B cell (primary cell): ENCODE measurements at regions not wholly inside any gene's neighbourhood (a gene's known extent, or its start where the extent isn't known, plus 50 kb on each side); places are given as distances from the start of the nearest gene placed in this dataset.

Experiments used
- ATAC-seq: fragments of 200-7000 bp; cut with Tn5 transposase; one replicate; pipeline ENCODE4 v1.10.0; 2021; ENCODE audit warnings: low read depth, mild to moderate bottlenecking, moderate number of reproducible peaks, moderate library complexity
- CTCF ChIA-PET: fragments of 350-600 bp; sonication (Branson Sonifier 250); formaldehyde crosslinking; loops from one replicate; lab custom pipeline; 2021; ENCODE audit warnings: antibody characterized with exemption, inconsistent platforms; lab: Charles Lee
- POLR2A ChIA-PET: fragments of 350-600 bp; sonication (Branson Sonifier 250); formaldehyde crosslinking; loops from one replicate; lab custom pipeline; 2021; ENCODE audit warnings: antibody characterized with exemption; lab: Charles Lee
- DNase-seq: peaks from one replicate; pipeline ENCODE4 v3.0.0; 2013
- H2AFZ ChIP-seq: 2 replicates; pipeline ENCODE4 v1.6.1; 2012; ENCODE audit warnings: mild to moderate bottlenecking, low read depth, low read length; ENCODE audit not compliant: insufficient read depth, poor library complexity, severe bottlenecking
- H3K27ac ChIP-seq, 2 donors: 1 replicate in 1 of 2; 2 replicates in 1 of 2; pipeline ENCODE4 v1.5.1; 2012 to 2013; ENCODE audit warnings: low read length in 2 of 2, mild to moderate bottlenecking in 2 of 2, moderate library complexity in 1 of 2
- H3K27me3 ChIP-seq, 4 experiments: fragments of 200-600 bp in 1 of 4; sonication (generic) in 1 of 4; replicated peaks in 1 of 4; 1 replicate in 2 of 4; 2 replicates in 2 of 4; pipeline versions ENCODE4 v1.6.1 to v1.7.0; 2013 to 2016; ENCODE audit warnings: low read length in 3 of 4, mild to moderate bottlenecking in 2 of 4, mixed read lengths in 1 of 4, moderate library complexity in 1 of 4; ENCODE audit not compliant: insufficient read depth in 4 of 4, control insufficient read depth in 3 of 4; ENCODE audit errors: control extremely low read depth in 1 of 4
- H3K36me3 ChIP-seq, 2 experiments: replicated peaks in 1 of 2; 1 replicate in 1 of 2; 2 replicates in 1 of 2; pipeline versions ENCODE4 v1.6.1 to v1.7.1; 2013; ENCODE audit warnings: low read length in 1 of 2; ENCODE audit not compliant: insufficient read depth in 2 of 2, control insufficient read depth in 1 of 2; ENCODE audit errors: control extremely low read depth in 1 of 2, extremely low read depth in 1 of 2
- H3K4me1 ChIP-seq, 2 donors: fragments of 200-600 bp in 1 of 2; sonication (generic) in 1 of 2; 1 replicate in 1 of 2; 2 replicates in 1 of 2; pipeline versions ENCODE4 v1.5.1 to v1.6.1; 2013 to 2017; ENCODE audit warnings: low read length in 2 of 2; ENCODE audit not compliant: control insufficient read depth in 2 of 2, insufficient read depth in 2 of 2
- H3K4me2 ChIP-seq: replicated peaks from 2 replicates; pipeline ENCODE3; 2012; ENCODE audit warnings: mild to moderate bottlenecking, low read depth, low read length; ENCODE audit not compliant: poor library complexity, severe bottlenecking
- H3K4me3 ChIP-seq, 5 experiments: fragments of 200-600 bp in 1 of 5; sonication (generic) in 1 of 5; 1 replicate in 3 of 5; 2 replicates in 2 of 5; pipeline versions ENCODE4 v1.5.1 to v1.7.0; 2011 to 2016; ENCODE audit warnings: low read length in 4 of 5, mild to moderate bottlenecking in 4 of 5, low read depth in 2 of 5, control low read depth in 1 of 5, moderate library complexity in 1 of 5; ENCODE audit not compliant: insufficient read depth in 1 of 5; ENCODE audit errors: control extremely low read depth in 1 of 5, extremely low read depth in 1 of 5
- H3K79me2 ChIP-seq: fragments of 200-600 bp; sonication (generic); one replicate; pipeline ENCODE4 v1.6.0; 2016; ENCODE audit warnings: low read length; ENCODE audit not compliant: control insufficient read depth, insufficient read depth
- H3K9ac ChIP-seq: fragments of 200-600 bp; sonication (generic); 2 replicates; pipeline ENCODE4 v1.6.1; 2017; ENCODE audit warnings: mild to moderate bottlenecking, low read length, moderate library complexity
- H3K9me3 ChIP-seq, 3 donors: one replicate each; pipeline versions ENCODE4 v1.6.1 to v1.7.1; 2013; ENCODE audit warnings: low read length in 2 of 3; ENCODE audit not compliant: control insufficient read depth in 2 of 3, insufficient read depth in 1 of 3; ENCODE audit errors: control extremely low read depth in 1 of 3
- H4K20me1 ChIP-seq: 2 replicates; pipeline ENCODE4 v1.6.0; 2012; ENCODE audit warnings: mild to moderate bottlenecking, low read length; ENCODE audit not compliant: insufficient read depth, control insufficient read depth, poor library complexity, severe bottlenecking
- H3K27ac Mint-ChIP-seq: one replicate; pipeline ENCODE4 v1.8.0; 2021; ENCODE audit warnings: mixed read lengths
- H3K27me3 Mint-ChIP-seq: one replicate; pipeline ENCODE4 v1.8.0; 2021; ENCODE audit warnings: mixed read lengths
- H3K4me1 Mint-ChIP-seq: one replicate; pipeline ENCODE4 v1.8.0; 2021; ENCODE audit warnings: mixed read lengths
- H3K4me3 Mint-ChIP-seq: one replicate; pipeline ENCODE4 v1.8.0; 2021; ENCODE audit warnings: mixed read lengths
- H3K9me3 Mint-ChIP-seq: one replicate; pipeline ENCODE4 v1.8.0; 2022; ENCODE audit warnings: mixed read lengths; ENCODE audit not compliant: insufficient read depth
- EZH2 ChIP-seq: IDR thresholded peaks from 2 replicates; pipeline ENCODE4 v1.6.1; 2012; ENCODE audit warnings: borderline replicate concordance, low read depth, mild to moderate bottlenecking, moderate library complexity, low read length; ENCODE audit not compliant: insufficient read depth, poor library complexity, severe bottlenecking
- WGBS: methylation state at CpG from one replicate; pipeline ENCODE4 v1.1.5; 2013; ENCODE audit warnings: missing lambda C conversion rate; ENCODE audit not compliant: insufficient coverage; 5-methylcytosine and 5-hydroxymethylcytosine counted together
- intact Hi-C: fragments of 100-400 bp; cut with micrococcal nuclease; formaldehyde crosslinking; loops from one replicate; pipeline ENCODE4 v1.10.0; 2022
- TF ChIP-seq, protein P1 (sequence below): fragments of 200-600 bp; IDR thresholded peaks from one replicate; pipeline ENCODE4 v1.8.0; 2022; ENCODE audit warnings: antibody characterized with exemption, mild to moderate bottlenecking

- ChIA-PET POLR2A (no interaction called here), CTCF (no interaction called here)
- H3K9me3 ChIP-seq = peaks cover 0 to 5% (median 0%) of the 10 kb centered on the region in 3 donors
- H4K20me1 ChIP-seq = no peaks in the 10 kb centered on the region
- Mint-ChIP-seq H3K4me1 (no peaks in the 10 kb centered on the region), H3K27ac (no peak overlapping the region), H3K27me3 (peaks cover 66% of the 10 kb centered on the region), H3K9me3 (no peaks in the 10 kb centered on the region), H3K4me3 (no peak overlapping the region)
- peaks cover 0 to 76% (median 10%) of the 10 kb centered on the region in 4 experiments for H3K27me3 ChIP-seq
- WGBS = no CpG with 5 or more reads among the region's 3 CpGs
- no peaks in the 10 kb centered on the region for H3K36me3 ChIP-seq
- no peaks in the 10 kb centered on the region for H3K4me1 ChIP-seq
- no peak overlapping the region for H3K9ac ChIP-seq
- H2AFZ ChIP-seq = no peak overlapping the region
- intact Hi-C loops = no loop called here
- H3K4me3 ChIP-seq = no peak overlapping the region
- no peak overlapping the region for H3K4me2 ChIP-seq
- TF ChIP-seq EZH2 = no peak
- TF ChIP-seq, protein P1, sequence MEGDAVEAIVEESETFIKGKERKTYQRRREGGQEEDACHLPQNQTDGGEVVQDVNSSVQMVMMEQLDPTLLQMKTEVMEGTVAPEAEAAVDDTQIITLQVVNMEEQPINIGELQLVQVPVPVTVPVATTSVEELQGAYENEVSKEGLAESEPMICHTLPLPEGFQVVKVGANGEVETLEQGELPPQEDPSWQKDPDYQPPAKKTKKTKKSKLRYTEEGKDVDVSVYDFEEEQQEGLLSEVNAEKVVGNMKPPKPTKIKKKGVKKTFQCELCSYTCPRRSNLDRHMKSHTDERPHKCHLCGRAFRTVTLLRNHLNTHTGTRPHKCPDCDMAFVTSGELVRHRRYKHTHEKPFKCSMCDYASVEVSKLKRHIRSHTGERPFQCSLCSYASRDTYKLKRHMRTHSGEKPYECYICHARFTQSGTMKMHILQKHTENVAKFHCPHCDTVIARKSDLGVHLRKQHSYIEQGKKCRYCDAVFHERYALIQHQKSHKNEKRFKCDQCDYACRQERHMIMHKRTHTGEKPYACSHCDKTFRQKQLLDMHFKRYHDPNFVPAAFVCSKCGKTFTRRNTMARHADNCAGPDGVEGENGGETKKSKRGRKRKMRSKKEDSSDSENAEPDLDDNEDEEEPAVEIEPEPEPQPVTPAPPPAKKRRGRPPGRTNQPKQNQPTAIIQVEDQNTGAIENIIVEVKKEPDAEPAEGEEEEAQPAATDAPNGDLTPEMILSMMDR = no peak
- no peak for DNase-seq
- no peaks in the 10 kb centered on the region for H3K79me2 ChIP-seq
- no peak for ATAC-seq
- H3K27ac ChIP-seq = no peak overlapping the region
Measured at GRCh38 chr2:8498994-8499393, 182.9 kb upstream of the ID2 start.

DNA sequence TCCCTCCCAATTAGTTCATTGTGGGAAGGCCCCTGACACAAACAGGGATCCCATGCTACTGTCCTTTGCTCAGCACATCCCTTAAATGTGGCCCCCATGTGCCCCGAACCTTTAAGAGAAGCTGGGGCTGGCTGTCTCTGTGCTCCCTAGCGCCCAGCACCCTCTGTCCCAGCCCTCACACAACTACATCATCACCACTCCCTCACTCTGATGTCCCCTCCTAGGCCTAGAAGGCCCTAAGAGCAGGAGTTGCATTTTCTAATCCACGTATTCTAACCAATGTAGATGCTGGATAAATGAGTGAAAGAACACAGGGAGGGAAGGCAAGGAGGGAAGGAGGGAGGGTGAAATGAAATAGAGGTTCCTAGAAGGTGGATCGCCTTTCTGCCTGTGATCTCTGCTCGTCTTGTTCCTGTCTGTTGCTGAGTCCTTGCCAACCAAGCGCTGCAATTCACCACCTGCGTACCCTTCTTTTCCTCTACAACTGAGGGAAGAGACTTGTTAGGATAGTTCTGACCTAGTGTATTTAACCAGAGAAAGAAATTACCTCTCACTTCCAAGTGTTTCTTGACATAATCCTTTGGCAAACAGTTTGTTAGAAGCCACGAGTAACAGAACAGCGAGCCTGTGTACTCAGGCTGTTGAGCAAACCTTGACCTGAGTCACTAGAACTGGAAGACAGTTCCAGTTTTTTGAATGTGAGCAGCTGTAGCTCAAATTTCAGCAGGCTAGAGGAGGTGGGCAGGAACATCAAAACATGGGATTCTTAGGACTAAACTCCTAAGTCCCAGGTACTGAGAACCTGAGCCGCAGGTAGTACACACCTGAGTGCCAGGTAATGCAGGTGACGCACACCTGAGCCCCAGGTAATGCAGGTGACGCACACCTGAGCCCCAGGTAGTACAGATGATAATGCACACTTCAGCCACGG lies 181.5 kb upstream of the ID2 start:
- H3K4me1 Mint-ChIP-seq = no peaks in the 10 kb centered on the region
- H3K4me3 Mint-ChIP-seq = no peak overlapping the region
- 96% methylated on average over 10 of the region's 13 CpGs for WGBS
- Histone ChIP-seq H3K36me3 (no peaks in the 10 kb centered on the region), H3K27me3 (peaks cover 0 to 68% (median 9%) of the 10 kb centered on the region in 4 experiments), H3K79me2 (no peaks in the 10 kb centered on the region), H4K20me1 (no peaks in the 10 kb centered on the region), H3K4me2 (no peak overlapping the region), H3K9ac (no peak overlapping the region), H3K4me1 (no peaks in the 10 kb centered on the region), H3K4me3 (no peak overlapping the region), H3K27ac (no peak overlapping the region), H2AFZ (no peak overlapping the region), H3K9me3 (peaks cover 0 to under 1% (median 0%) of the 10 kb centered on the region in 3 donors)
- no peaks in the 10 kb centered on the region for H3K9me3 Mint-ChIP-seq
- ATAC-seq = no peak
- H3K27me3 Mint-ChIP-seq = peaks cover 61% of the 10 kb centered on the region
- no peak for DNase-seq
- no peak overlapping the region for H3K27ac Mint-ChIP-seq
- TF ChIP-seq EZH2 = no peak
- TF ChIP-seq, protein P1 = no peak
- intact Hi-C loops = no loop called here
- ChIA-PET POLR2A (no interaction called here), CTCF (no interaction called here)
